Body of pancreas (tissue), 4 donors: ENCODE measurements at regions not wholly inside any gene's neighbourhood (a gene's known extent, or its start where the extent isn't known, plus 50 kb on each side); places are given as distances from the start of the nearest gene placed in this dataset.

Experiments used
- ATAC-seq: fragments of 150-250 bp; one replicate; pipeline ENCODE4 v1.9.1; 2016
- DNase-seq, 4 donors: peaks; one replicate each; pipeline ENCODE4 v3.0.0-alpha.2; 2019
- H3K27ac ChIP-seq, 4 donors: fragments of 200-600 bp; sonication (generic); 1 replicate in 3 of 4; 2 replicates in 1 of 4; pipeline versions ENCODE4 v1.5.1 to v1.6.1; 2016 to 2019; ENCODE audit warnings: mild to moderate bottlenecking in 1 of 4, mixed read lengths in 1 of 4, moderate library complexity in 1 of 4
- H3K27me3 ChIP-seq, 2 donors: fragments of 200-600 bp; sonication (generic); one replicate each; pipeline ENCODE4 v1.6.0; 2016; ENCODE audit warnings: mild to moderate bottlenecking in 1 of 2
- H3K36me3 ChIP-seq, 2 donors: fragments of 200-600 bp; sonication (generic); replicated peaks in 1 of 2; 2 replicates each; pipeline ENCODE4 v1.5.1; 2016; ENCODE audit warnings: low read depth in 2 of 2; ENCODE audit not compliant: insufficient read depth in 1 of 2
- H3K4me1 ChIP-seq: fragments of 200-600 bp; sonication (generic); one replicate; pipeline ENCODE4 v1.6.0; 2016
- H3K4me3 ChIP-seq, 2 donors: fragments of 200-600 bp; sonication (generic); 1 replicate in 1 of 2; 2 replicates in 1 of 2; pipeline ENCODE4 v1.5.1; 2016 to 2019
- H3K9me3 ChIP-seq, 3 donors: fragments of 200-600 bp; sonication (generic); 1 replicate in 2 of 3; 2 replicates in 1 of 3; pipeline ENCODE4 v1.5.1; 2016
- POLR2A ChIP-seq, 3 donors: fragments of 450-650 bp; IDR thresholded peaks; one replicate each; pipeline ENCODE4 v1.6.1; 2016; ENCODE audit warnings: antibody characterized with exemption in 3 of 3, mild to moderate bottlenecking in 2 of 3
- WGBS, 2 donors: methylation state at CpG; one replicate each; pipeline ENCODE4 v1.1.5; 2017; 5-methylcytosine and 5-hydroxymethylcytosine counted together
- intact Hi-C: fragments of 100-400 bp; cut with DNase I; formaldehyde crosslinking; loops from one replicate; pipeline ENCODE4 v1.15.1; 2023
- TF ChIP-seq, protein P1 (sequence below), 7 experiments: fragments of 450-650 bp in 4 of 7; fragments of 200-600 bp in 3 of 7; sonication (generic) in 3 of 7; IDR thresholded peaks; one replicate each; pipeline ENCODE4 v1.5.1; 2016 to 2019; ENCODE audit warnings: antibody characterized with exemption in 7 of 7

DNA sequence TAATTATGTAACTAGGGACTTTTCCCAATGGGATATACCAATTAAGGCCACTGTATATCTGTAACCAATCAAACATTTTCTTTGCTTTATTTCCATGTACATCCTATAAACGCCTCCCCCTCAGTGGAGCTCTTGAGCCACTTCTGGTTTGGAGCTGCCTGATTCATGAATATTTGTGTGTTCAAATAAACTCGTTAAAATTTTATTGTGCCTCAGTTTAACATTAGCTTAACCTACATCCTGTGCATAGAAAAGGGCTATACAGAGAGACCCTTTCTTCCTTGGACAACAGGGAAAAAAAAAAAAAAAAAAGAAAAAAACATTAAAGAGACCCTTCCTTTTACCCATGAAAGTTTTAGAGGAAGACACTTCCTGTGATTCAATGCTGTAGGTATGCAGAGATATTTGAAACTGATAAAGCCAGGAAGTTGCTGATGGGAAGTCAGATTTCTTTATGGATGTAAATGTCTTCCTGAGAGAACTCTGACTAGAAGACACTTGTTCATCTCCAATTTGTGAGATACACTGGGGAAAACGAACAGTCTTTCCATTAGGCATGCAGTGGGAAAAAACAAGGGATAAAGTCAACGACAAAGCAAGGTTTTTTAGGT, 614.6 kb upstream of the SOX11 start:
- no peaks in the 10 kb centered on the region for H3K4me1 ChIP-seq
- H3K27me3 ChIP-seq, result no peaks in the 10 kb centered on the region
- no peak overlapping the region for H3K4me3 ChIP-seq
- H3K27ac ChIP-seq, result no peak overlapping the region
- H3K36me3 ChIP-seq, result no peaks in the 10 kb centered on the region
- intact Hi-C loops, result no loop called here
- TF ChIP-seq POLR2A (IDR thresholded peaks at IDR 0.05), result no peak
- TF ChIP-seq, protein P1, sequence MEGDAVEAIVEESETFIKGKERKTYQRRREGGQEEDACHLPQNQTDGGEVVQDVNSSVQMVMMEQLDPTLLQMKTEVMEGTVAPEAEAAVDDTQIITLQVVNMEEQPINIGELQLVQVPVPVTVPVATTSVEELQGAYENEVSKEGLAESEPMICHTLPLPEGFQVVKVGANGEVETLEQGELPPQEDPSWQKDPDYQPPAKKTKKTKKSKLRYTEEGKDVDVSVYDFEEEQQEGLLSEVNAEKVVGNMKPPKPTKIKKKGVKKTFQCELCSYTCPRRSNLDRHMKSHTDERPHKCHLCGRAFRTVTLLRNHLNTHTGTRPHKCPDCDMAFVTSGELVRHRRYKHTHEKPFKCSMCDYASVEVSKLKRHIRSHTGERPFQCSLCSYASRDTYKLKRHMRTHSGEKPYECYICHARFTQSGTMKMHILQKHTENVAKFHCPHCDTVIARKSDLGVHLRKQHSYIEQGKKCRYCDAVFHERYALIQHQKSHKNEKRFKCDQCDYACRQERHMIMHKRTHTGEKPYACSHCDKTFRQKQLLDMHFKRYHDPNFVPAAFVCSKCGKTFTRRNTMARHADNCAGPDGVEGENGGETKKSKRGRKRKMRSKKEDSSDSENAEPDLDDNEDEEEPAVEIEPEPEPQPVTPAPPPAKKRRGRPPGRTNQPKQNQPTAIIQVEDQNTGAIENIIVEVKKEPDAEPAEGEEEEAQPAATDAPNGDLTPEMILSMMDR (IDR thresholded peaks at IDR 0.05), result no peak
- 40 to 55% methylated on average over 4 of the region's 4 CpGs for WGBS, 2 donors
- no peak for ATAC-seq
- no peaks in the 10 kb centered on the region for H3K9me3 ChIP-seq
- no peak for DNase-seq

DNA sequence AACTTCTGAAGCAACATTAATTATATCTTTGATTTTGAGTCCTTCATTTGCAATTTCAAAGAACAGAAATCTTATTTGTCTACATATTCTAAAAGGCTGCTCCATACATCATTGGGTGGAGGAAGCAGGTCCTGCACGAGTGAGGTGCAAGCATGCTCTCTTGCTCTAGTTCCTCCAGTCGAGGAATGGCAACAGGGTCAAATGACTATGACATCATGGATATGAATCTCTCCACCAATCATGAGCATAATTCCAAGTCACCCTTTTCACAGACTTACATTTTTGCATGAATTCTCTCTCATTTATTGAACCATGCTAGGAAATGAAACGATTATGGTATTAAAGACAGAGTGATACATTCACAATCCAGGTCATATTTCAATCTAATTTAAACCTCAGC, 608.8 kb upstream of the SOX11 start:
- intact Hi-C loops, result no loop called here
- 49 to 56% methylated on average over 3 of the region's 3 CpGs for WGBS, 2 donors
- Histone ChIP-seq H3K27me3 (no peaks in the 10 kb centered on the region), H3K9me3 (no peaks in the 10 kb centered on the region), H3K4me3 (no peak overlapping the region), H3K36me3 (no peaks in the 10 kb centered on the region), H3K27ac (no peak overlapping the region), H3K4me1 (no peaks in the 10 kb centered on the region)
- ATAC-seq (no peak), DNase-seq (no peak)
- no peak for TF ChIP-seq POLR2A (IDR thresholded peaks at IDR 0.05)
- TF ChIP-seq, protein P1 (IDR thresholded peaks at IDR 0.05), result no peak

DNA sequence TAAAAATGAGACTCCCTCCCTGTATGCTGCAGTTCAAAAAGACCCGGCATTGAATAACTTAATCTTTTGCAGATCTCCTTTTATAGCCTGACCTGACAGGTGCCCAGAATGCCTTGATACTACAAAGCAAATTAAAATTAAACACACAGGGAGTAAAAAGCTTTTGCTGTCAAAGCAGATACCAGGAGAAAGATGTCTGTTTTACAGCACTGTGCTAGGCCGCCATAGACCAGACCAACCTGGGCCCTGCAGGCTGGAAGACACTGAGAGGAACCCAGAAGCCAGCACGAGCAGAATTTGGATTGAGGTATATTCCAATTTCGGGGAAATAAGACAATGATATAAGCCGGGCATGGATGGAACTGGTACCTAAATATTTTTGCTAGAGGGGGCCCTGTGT, 602.8 kb upstream of the SOX11 start:
- ATAC-seq (no peak), DNase-seq (no peak)
- intact Hi-C loops, result no loop called here
- H3K4me1 ChIP-seq, result no peaks in the 10 kb centered on the region
- no peak overlapping the region for H3K27ac ChIP-seq
- no peak for TF ChIP-seq POLR2A (IDR thresholded peaks at IDR 0.05)
- TF ChIP-seq, protein P1 (IDR thresholded peaks at IDR 0.05), result no peak
- no peaks in the 10 kb centered on the region for H3K9me3 ChIP-seq
- WGBS, 2 donors, result 58 to 63% methylated on average over 5 of the region's 5 CpGs
- H3K27me3 ChIP-seq, result no peaks in the 10 kb centered on the region
- H3K4me3 ChIP-seq, result no peak overlapping the region
- no peaks in the 10 kb centered on the region for H3K36me3 ChIP-seq

DNA sequence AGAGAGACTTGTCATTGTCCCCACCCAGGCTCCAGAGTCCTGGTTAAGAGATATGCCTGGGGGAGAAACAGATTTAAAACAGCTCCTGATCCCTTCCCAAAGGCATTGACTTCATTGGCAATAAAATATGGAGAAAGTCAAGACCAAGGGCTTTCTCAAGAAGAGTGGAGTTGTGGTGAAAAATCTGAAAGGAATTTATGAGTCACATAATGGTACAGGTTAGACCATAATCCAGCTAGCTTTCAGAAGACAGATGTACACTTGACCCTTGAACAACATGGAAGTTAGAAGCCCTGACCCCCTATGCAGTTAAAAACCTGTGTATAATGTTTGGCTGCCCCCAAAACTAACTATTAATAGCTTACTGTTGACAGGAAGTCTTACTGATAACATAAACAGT, 599.1 kb upstream of the SOX11 start:
- Histone ChIP-seq H3K9me3 (no peaks in the 10 kb centered on the region), H3K27ac (no peak overlapping the region), H3K4me3 (no peak overlapping the region), H3K36me3 (no peaks in the 10 kb centered on the region), H3K4me1 (no peaks in the 10 kb centered on the region), H3K27me3 (no peaks in the 10 kb centered on the region)
- TF ChIP-seq POLR2A (IDR thresholded peaks at IDR 0.05), result no peak
- TF ChIP-seq, protein P1 (IDR thresholded peaks at IDR 0.05), result no peak
- ATAC-seq (no peak), DNase-seq (no peak)
- intact Hi-C loops, result no loop called here

DNA sequence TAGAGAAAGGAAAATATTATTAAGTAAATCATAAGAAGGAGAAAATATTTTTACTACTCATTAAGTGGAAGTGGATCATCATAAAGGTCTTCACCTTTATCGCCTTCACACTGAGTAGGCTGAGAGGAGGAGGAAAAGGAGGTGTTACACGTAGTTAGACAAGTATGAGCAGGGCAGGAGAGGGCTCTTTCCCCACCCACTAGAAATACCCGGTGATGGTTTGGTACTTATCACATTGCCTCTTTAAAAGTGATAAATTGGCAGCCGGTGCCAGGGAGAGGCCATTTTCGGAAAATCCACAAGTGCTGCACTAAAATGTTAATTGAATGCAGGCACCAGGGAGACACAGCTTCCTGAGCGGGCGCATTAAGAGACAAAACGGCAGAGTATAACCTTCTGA, 598.7 kb upstream of the SOX11 start:
- H3K4me1 ChIP-seq, result no peaks in the 10 kb centered on the region
- no peak overlapping the region for H3K4me3 ChIP-seq
- H3K9me3 ChIP-seq, result no peaks in the 10 kb centered on the region
- no peaks in the 10 kb centered on the region for H3K27me3 ChIP-seq
- intact Hi-C loops, result no loop called here
- no peak for DNase-seq
- no peaks in the 10 kb centered on the region for H3K36me3 ChIP-seq
- no peak overlapping the region for H3K27ac ChIP-seq
- WGBS, 2 donors, result 60 to 64% methylated on average over 8 of the region's 8 CpGs
- no peak for ATAC-seq
- TF ChIP-seq, protein P1 (IDR thresholded peaks at IDR 0.05), result no peak
- no peak for TF ChIP-seq POLR2A (IDR thresholded peaks at IDR 0.05)
